ENCODE measurements at regions not wholly inside any gene's neighbourhood (a gene's known extent, or its start where the extent isn't known, plus 50 kb on each side); places are given as distances from the start of the nearest gene placed in this dataset.

- DNase-seq: no peak
- no peaks in the 10 kb centered on the region for H3K27me3 ChIP-seq (replicated peaks in 1 of 7)
- peaks cover 0 to 5% (median 0%) of the 10 kb centered on the region in 6 donors for H3K4me1 ChIP-seq
- TF ChIP-seq POLR2A (IDR thresholded peaks at IDR 0.05) (no peak), CTCF (IDR thresholded peaks at IDR 0.05 in 8 of 11, conservative IDR thresholded peaks at IDR 0.05 in 3 of 11) (no peak), POLR2AphosphoS5 (IDR thresholded peaks at IDR 0.05) (no peak)
- no peak overlapping the region for H3K27ac ChIP-seq
- 85 to 95% (median 87%) methylated on average over 4 of the region's 4 CpGs for WGBS, 5 donors
- H3K9me3 ChIP-seq: no peaks in the 10 kb centered on the region
- no peak overlapping the region for H3K4me3 ChIP-seq
- intact Hi-C loops (cut with DNase I; ENCODE audit: low total_unique reads): no loop called here
- H3K36me3 ChIP-seq: no peaks in the 10 kb centered on the region
These were observed 63.5 kb downstream of the MYCN start for GRCh38 chr2:16003809-16004208.

GRCh38 chr2:16003152-16003551 lies 62.8 kb downstream of the MYCN start:
- intact Hi-C loops (cut with DNase I; ENCODE audit: low total_unique reads): no loop called here
- 84 to 91% (median 87%) methylated on average over 12 of the region's 12 CpGs for WGBS, 5 donors
- no peak for DNase-seq
- no peaks in the 10 kb centered on the region for H3K27me3 ChIP-seq (replicated peaks in 1 of 7)
- no peak overlapping the region for H3K27ac ChIP-seq
- H3K36me3 ChIP-seq: no peaks in the 10 kb centered on the region
- no peak overlapping the region for H3K4me3 ChIP-seq
- no peaks in the 10 kb centered on the region for H3K9me3 ChIP-seq
- TF ChIP-seq POLR2A (IDR thresholded peaks at IDR 0.05): no peak
- no peak for TF ChIP-seq POLR2AphosphoS5 (IDR thresholded peaks at IDR 0.05)
- TF ChIP-seq CTCF (IDR thresholded peaks at IDR 0.05 in 8 of 11, conservative IDR thresholded peaks at IDR 0.05 in 3 of 11): no peak
- peaks cover 0 to 5% (median 0%) of the 10 kb centered on the region in 6 donors for H3K4me1 ChIP-seq

- intact Hi-C loops (cut with DNase I; ENCODE audit: low total_unique reads): no loop called here
- WGBS, 5 donors: 83 to 89% (median 87%) methylated on average over 4 of the region's 4 CpGs
- Histone ChIP-seq H3K4me3 (no peak overlapping the region), H3K4me1 (peaks cover 0 to 5% (median 0%) of the 10 kb centered on the region in 6 donors), H3K27ac (no peak overlapping the region), H3K9me3 (no peaks in the 10 kb centered on the region), H3K36me3 (no peaks in the 10 kb centered on the region), H3K27me3 (replicated peaks in 1 of 7) (no peaks in the 10 kb centered on the region)
- TF ChIP-seq POLR2A (IDR thresholded peaks at IDR 0.05) (no peak), CTCF (IDR thresholded peaks at IDR 0.05 in 8 of 11, conservative IDR thresholded peaks at IDR 0.05 in 3 of 11) (no peak), POLR2AphosphoS5 (IDR thresholded peaks at IDR 0.05) (no peak)
- DNase-seq: no peak
These were observed 62.2 kb downstream of the MYCN start for GRCh38 chr2:16002575-16002974.

- TF ChIP-seq POLR2AphosphoS5 (IDR thresholded peaks at IDR 0.05) (no peak), CTCF (IDR thresholded peaks at IDR 0.05 in 8 of 11, conservative IDR thresholded peaks at IDR 0.05 in 3 of 11) (no peak), POLR2A (IDR thresholded peaks at IDR 0.05) (no peak)
- peaks cover 0 to 5% (median 0%) of the 10 kb centered on the region in 6 donors for H3K4me1 ChIP-seq
- H3K4me3 ChIP-seq: no peak overlapping the region
- intact Hi-C loops (cut with DNase I; ENCODE audit: low total_unique reads): no loop called here
- H3K9me3 ChIP-seq: no peaks in the 10 kb centered on the region
- H3K27ac ChIP-seq: no peak overlapping the region
- no peaks in the 10 kb centered on the region for H3K27me3 ChIP-seq (replicated peaks in 1 of 7)
- WGBS, 5 donors: 82 to 89% (median 87%) methylated on average over 3 of the region's 3 CpGs
- no peak for DNase-seq
- no peaks in the 10 kb centered on the region for H3K36me3 ChIP-seq
These were observed 61.8 kb downstream of the MYCN start for GRCh38 chr2:16002144-16002543.
